Mucosa of rectum (tissue), 2 donors: ENCODE measurements at regions not wholly inside any gene's neighbourhood (a gene's known extent, or its start where the extent isn't known, plus 50 kb on each side); places are given as distances from the start of the nearest gene placed in this dataset.

Source experiments
- H3K27ac ChIP-seq, 2 donors: one replicate each; pipeline ENCODE4 v1.7.0; 2013; ENCODE audit warnings: inconsistent platforms in 2 of 2, low read depth in 2 of 2, low read length in 2 of 2
- H3K27me3 ChIP-seq, 2 donors: one replicate each; pipeline ENCODE4 v1.7.0; 2013; ENCODE audit warnings: low read length in 2 of 2; ENCODE audit not compliant: control insufficient read depth in 2 of 2, insufficient read depth in 2 of 2
- H3K36me3 ChIP-seq, 2 donors: one replicate each; pipeline ENCODE4 v1.7.0; 2013; ENCODE audit warnings: low read length in 2 of 2; ENCODE audit not compliant: control insufficient read depth in 2 of 2, insufficient read depth in 2 of 2
- H3K4me1 ChIP-seq, 2 donors: one replicate each; pipeline ENCODE4 v1.7.0; 2013; ENCODE audit warnings: low read length in 2 of 2, mild to moderate bottlenecking in 1 of 2; ENCODE audit not compliant: control insufficient read depth in 2 of 2, insufficient read depth in 2 of 2
- H3K4me3 ChIP-seq, 2 donors: one replicate each; pipeline ENCODE4 v1.7.0; 2013; ENCODE audit warnings: low read length in 2 of 2
- H3K9ac ChIP-seq, 2 donors: one replicate each; pipeline ENCODE4 v1.7.0; 2013; ENCODE audit warnings: low read length in 2 of 2, low read depth in 1 of 2, mild to moderate bottlenecking in 1 of 2
- H3K9me3 ChIP-seq, 2 donors: one replicate each; pipeline ENCODE4 v1.7.0; 2013; ENCODE audit warnings: low read length in 2 of 2; ENCODE audit not compliant: control insufficient read depth in 2 of 2
- donor health status: healthy.
- donor health status: Normal muscosa, but diverticular disease.

- no peak overlapping the region for H3K4me3 ChIP-seq
- H3K27ac ChIP-seq, result no peak overlapping the region
- no peaks in the 10 kb centered on the region for H3K36me3 ChIP-seq
- H3K9ac ChIP-seq, result no peak overlapping the region
- H3K4me1 ChIP-seq, result peaks cover 0 to 2% of the 10 kb centered on the region in 2 donors
- H3K27me3 ChIP-seq, result no peaks in the 10 kb centered on the region
- no peaks in the 10 kb centered on the region for H3K9me3 ChIP-seq
Observed at GRCh38 chr6:151699719-151700118, 107.8 kb upstream of the ESR1 start.

DNA sequence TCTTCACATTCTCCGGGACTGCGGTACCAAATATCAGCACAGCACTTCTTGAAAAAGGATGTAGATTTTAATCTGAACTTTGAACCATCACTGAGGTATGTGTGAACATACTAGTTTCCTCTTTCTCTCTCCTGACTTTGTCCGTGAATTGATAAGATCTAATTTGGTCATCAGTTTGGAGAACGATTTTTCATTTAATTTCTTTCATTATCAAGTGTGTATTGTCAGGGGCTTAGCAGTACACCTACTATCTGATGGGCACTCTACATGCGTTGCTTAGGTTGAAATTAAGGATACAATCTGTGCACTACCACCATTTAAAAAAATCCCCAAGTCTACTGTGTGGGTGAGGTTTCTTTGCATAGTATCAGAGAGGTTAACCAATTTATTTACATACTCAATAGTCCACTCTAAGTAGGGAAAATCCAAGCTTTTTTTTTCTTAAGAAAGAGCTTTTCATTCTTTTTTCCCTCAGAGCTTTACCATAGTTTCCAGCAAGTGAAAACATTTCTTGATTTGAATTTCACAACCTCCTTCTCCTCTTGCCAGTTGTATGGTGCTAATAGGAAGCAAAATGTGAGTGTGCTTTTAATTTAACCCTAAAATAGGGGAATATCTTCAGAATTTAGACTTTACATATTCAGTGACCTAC, 105.4 kb upstream of the ESR1 start:
- H3K27ac ChIP-seq, result no peak overlapping the region
- no peak overlapping the region for H3K4me3 ChIP-seq
- no peaks in the 10 kb centered on the region for H3K9me3 ChIP-seq
- H3K9ac ChIP-seq, result no peak overlapping the region
- H3K36me3 ChIP-seq, result no peaks in the 10 kb centered on the region
- H3K4me1 ChIP-seq, result peaks cover 0 to 2% of the 10 kb centered on the region in 2 donors
- H3K27me3 ChIP-seq, result no peaks in the 10 kb centered on the region

DNA sequence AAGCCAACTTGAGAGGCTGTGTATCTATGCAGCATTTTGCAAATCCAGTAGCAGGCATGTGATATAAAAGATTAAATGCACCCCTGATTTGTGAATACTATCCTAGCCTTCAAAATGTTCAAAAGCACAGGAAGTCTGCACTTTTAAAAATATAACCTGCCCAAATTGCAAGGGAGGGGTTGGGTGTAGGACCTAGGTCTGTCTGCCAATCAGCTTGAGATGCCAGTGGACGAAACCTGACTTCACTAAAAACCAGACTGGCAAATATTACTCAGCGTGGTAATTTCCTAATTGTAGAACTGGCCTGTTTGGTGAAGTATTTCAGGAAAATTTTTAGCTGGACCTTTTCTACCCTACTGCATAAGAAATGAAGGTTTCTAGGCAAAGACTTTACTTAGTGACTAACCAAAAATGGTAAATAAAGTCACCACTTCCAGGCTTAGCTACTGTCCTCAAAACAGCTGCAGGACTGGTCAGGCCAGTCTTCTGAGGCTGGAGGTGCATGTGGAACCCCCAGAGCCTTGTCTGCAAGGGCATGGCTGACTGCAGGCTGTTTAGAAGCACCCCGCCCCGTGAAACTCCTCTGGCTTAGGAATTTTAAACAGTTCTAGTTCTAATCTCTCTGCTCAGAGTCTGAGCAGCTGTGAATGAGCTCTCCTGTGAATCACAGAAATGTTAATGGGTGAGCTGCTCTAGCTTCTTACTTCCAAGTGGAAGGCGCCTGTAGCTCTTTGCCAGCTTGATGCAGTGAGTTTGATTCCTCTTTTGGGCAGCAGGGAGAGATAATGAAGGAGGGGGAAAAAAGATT, 104.4 kb upstream of the ESR1 start:
- no peaks in the 10 kb centered on the region for H3K9me3 ChIP-seq
- H3K4me1 ChIP-seq, result peaks cover 0 to 2% of the 10 kb centered on the region in 2 donors
- no peaks in the 10 kb centered on the region for H3K27me3 ChIP-seq
- no peak overlapping the region for H3K27ac ChIP-seq
- no peak overlapping the region for H3K4me3 ChIP-seq
- no peaks in the 10 kb centered on the region for H3K36me3 ChIP-seq
- no peak overlapping the region for H3K9ac ChIP-seq

- Histone ChIP-seq H3K9me3 (no peaks in the 10 kb centered on the region), H3K36me3 (no peaks in the 10 kb centered on the region), H3K27ac (no peak overlapping the region), H3K4me3 (no peak overlapping the region), H3K4me1 (peaks cover 0 to 2% of the 10 kb centered on the region in 2 donors), H3K9ac (no peak overlapping the region), H3K27me3 (no peaks in the 10 kb centered on the region)
Observed at GRCh38 chr6:151704383-151704782, 103.1 kb upstream of the ESR1 start.

- H3K9ac ChIP-seq, result no peak overlapping the region
- peaks cover 0 to 2% of the 10 kb centered on the region in 2 donors for H3K4me1 ChIP-seq
- no peaks in the 10 kb centered on the region for H3K36me3 ChIP-seq
- H3K9me3 ChIP-seq, result no peaks in the 10 kb centered on the region
- no peaks in the 10 kb centered on the region for H3K27me3 ChIP-seq
- no peak overlapping the region for H3K4me3 ChIP-seq
- H3K27ac ChIP-seq, result no peak overlapping the region
Observed at GRCh38 chr6:151705993-151706733, 101.3 kb upstream of the ESR1 start.

DNA sequence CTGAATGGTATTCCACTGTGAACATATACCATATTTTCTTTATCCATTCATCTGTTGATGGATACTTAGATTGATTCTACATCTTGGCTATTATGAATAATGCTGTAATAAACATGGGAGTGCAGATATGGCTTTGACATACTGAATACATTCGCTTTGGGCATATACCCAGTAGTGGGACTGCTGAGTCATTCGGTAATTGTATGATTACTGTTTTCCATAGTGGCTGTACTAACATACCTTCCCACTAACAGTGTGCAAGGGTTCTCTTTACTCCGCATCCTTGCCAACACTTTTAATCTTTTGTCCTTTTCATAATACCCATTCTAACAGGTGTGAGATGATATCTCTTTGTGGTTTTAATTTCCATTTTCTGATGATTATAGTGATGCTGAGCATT, 98.2 kb upstream of the ESR1 start:
- no peaks in the 10 kb centered on the region for H3K27me3 ChIP-seq
- no peak overlapping the region for H3K27ac ChIP-seq
- H3K4me3 ChIP-seq, result no peak overlapping the region
- H3K9ac ChIP-seq, result no peak overlapping the region
- no peaks in the 10 kb centered on the region for H3K4me1 ChIP-seq
- H3K9me3 ChIP-seq, result no peaks in the 10 kb centered on the region
- H3K36me3 ChIP-seq, result no peaks in the 10 kb centered on the region

GRCh38 chr6:151716526-151716932, 91.0 kb upstream of the ESR1 start:
- Histone ChIP-seq H3K9me3 (no peaks in the 10 kb centered on the region), H3K9ac (no peak overlapping the region), H3K36me3 (no peaks in the 10 kb centered on the region), H3K4me1 (no peaks in the 10 kb centered on the region), H3K27me3 (no peaks in the 10 kb centered on the region), H3K27ac (no peak overlapping the region), H3K4me3 (no peak overlapping the region)

DNA sequence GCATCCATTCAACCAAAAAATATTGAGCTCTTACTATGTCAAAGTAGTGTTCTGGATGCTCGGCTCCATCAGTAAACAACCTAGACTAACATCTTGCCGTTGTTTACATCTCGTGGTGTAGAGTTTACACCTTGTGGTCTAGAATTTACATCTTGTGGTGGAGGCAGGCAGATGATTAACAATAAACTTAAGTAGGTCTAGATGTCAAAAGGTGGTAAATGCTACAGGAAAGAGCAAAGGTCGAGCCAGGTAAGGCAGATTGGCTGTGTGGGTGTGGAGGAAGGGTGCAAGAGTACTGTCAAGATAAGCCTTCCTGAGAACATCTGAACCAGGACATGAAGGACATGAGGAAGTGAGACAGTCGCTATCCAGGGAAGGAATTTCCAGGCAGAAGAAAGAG, 88.4 kb upstream of the ESR1 start:
- no peak overlapping the region for H3K4me3 ChIP-seq
- H3K9ac ChIP-seq, result no peak overlapping the region
- H3K27me3 ChIP-seq, result no peaks in the 10 kb centered on the region
- no peak overlapping the region for H3K27ac ChIP-seq
- no peaks in the 10 kb centered on the region for H3K36me3 ChIP-seq
- H3K4me1 ChIP-seq, result no peaks in the 10 kb centered on the region
- no peaks in the 10 kb centered on the region for H3K9me3 ChIP-seq

DNA sequence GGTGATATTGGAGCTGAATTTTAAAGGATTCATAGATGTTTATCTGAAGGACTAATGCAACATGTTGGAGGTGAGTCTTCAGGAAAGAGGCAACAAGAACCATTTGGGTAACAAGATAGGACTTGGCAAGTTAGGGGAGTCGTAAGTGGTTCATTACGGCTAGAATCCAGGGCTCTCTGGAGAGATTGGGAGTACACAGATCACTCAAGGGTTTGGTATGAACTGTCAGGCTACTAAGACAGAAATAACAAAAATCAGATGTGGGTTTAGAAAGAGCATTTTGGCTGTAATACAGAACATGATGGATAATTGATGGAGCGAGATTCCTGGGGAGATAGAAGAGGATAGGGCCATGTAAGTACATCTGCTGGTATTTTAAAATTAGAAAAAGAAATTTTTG, 86.3 kb upstream of the ESR1 start:
- no peaks in the 10 kb centered on the region for H3K27me3 ChIP-seq
- no peaks in the 10 kb centered on the region for H3K36me3 ChIP-seq
- no peak overlapping the region for H3K4me3 ChIP-seq
- no peaks in the 10 kb centered on the region for H3K4me1 ChIP-seq
- no peak overlapping the region for H3K9ac ChIP-seq
- no peak overlapping the region for H3K27ac ChIP-seq
- H3K9me3 ChIP-seq, result no peaks in the 10 kb centered on the region

- Histone ChIP-seq H3K4me1 (no peaks in the 10 kb centered on the region), H3K27ac (no peak overlapping the region), H3K9me3 (no peaks in the 10 kb centered on the region), H3K9ac (no peak overlapping the region), H3K27me3 (no peaks in the 10 kb centered on the region), H3K4me3 (no peak overlapping the region), H3K36me3 (no peaks in the 10 kb centered on the region)
Observed at GRCh38 chr6:151721671-151722070, 85.8 kb upstream of the ESR1 start.
